Omental fat pad (tissue), 3 donors: ENCODE measurements at regions not wholly inside any gene's neighbourhood (a gene's known extent, or its start where the extent isn't known, plus 50 kb on each side); places are given as distances from the start of the nearest gene placed in this dataset.

Experiments
- ATAC-seq: fragments of 150-250 bp; one replicate; pipeline ENCODE4 v1.9.1; 2016; ENCODE audit warnings: mild to moderate bottlenecking, moderate library complexity; ENCODE audit not compliant: low FRiP score
- DNase-seq: peaks from one replicate; pipeline ENCODE4 v3.0.0-alpha.2; 2019; ENCODE audit warnings: low spot score
- CTCF ChIP-seq, 3 donors: fragments of 450-650 bp; IDR thresholded peaks; one replicate each; pipeline ENCODE4 v1.5.1; 2016 to 2017; ENCODE audit warnings: antibody characterized with exemption in 3 of 3, mild to moderate bottlenecking in 3 of 3, moderate library complexity in 2 of 3

GRCh38 chr5:82799361-82800077 lies 277.7 kb downstream of the TMEM167A start:
- ATAC-seq (no peak), DNase-seq (no peak)
- TF ChIP-seq CTCF (IDR thresholded peaks at IDR 0.05), result no peak

- no peak for TF ChIP-seq CTCF (IDR thresholded peaks at IDR 0.05)
- DNase-seq (no peak), ATAC-seq (no peak)
These were observed 278.5 kb downstream of the TMEM167A start for GRCh38 chr5:82798676-82799075.

- no peak for DNase-seq
- no peak for ATAC-seq
These were observed 280.4 kb downstream of the TMEM167A start for GRCh38 chr5:82796643-82797416.

GRCh38 chr5:82794876-82795275 lies 282.3 kb downstream of the TMEM167A start:
- TF ChIP-seq CTCF (IDR thresholded peaks at IDR 0.05), result no peak
- no peak for DNase-seq
- ATAC-seq, result no peak

More at GRCh38 chr5:82796643-82797416, 280.4 kb downstream of the TMEM167A start:
- TF ChIP-seq CTCF (IDR thresholded peaks at IDR 0.05), result no peak

- DNase-seq (no peak), ATAC-seq (no peak)
- no peak for TF ChIP-seq CTCF (IDR thresholded peaks at IDR 0.05)
These were observed 283.3 kb downstream of the TMEM167A start for GRCh38 chr5:82793808-82794419.

GRCh38 chr5:82792096-82792495 lies 285.1 kb downstream of the TMEM167A start:
- ATAC-seq (no peak), DNase-seq (no peak)
- TF ChIP-seq CTCF (IDR thresholded peaks at IDR 0.05), result no peak
